ENCODE measurements at regions not wholly inside any gene's neighbourhood (a gene's known extent, or its start where the extent isn't known, plus 50 kb on each side); places are given as distances from the start of the nearest gene placed in this dataset.

DNA sequence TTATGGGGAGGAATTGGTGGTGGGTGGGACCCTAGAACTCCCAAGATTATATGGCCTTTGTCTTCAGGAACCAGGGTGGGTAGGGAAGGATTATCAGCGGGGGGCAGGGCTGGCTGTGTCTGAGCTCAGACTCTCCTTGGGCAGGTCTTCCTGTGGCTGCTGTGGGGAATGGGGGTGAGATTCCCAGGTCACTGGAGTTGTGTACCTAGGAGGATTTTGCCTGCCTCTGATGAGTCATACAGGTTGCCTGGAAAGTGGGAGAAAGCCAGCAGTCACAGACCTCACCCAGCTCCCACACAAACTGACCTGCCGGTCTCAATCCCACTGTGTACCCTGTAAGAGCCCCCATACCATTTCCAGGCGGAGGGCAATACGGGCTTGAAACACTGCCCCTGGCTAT, 209.9 kb upstream of the CNTN3 start:
- TF ChIP-seq SIN3A (IDR thresholded peaks at IDR 0.05; ENCODE audit: borderline replicate concordance, insufficient read depth, low read depth, low read length) (no peak), POLR2AphosphoS5 (IDR thresholded peaks at IDR 0.05; ENCODE audit: low read depth, low read length) (no peak), CTCF (IDR thresholded peaks at IDR 0.05) (no peak)
- Histone ChIP-seq H3K27ac (ENCODE audit: low read length) (no peak overlapping the region), H3K9me3 (ENCODE audit: control insufficient read depth, insufficient read depth, low read depth, low read length) (no peaks in the 10 kb centered on the region), H3K27me3 (ENCODE audit: control insufficient read depth, insufficient read depth, low read length) (no peaks in the 10 kb centered on the region), H3K4me3 (ENCODE audit: low read depth in 2 of 2, low read length in 2 of 2) (no peak overlapping the region), H3K36me3 (ENCODE audit: control insufficient read depth, insufficient read depth, low read length) (no peaks in the 10 kb centered on the region), H3K4me1 (ENCODE audit: control insufficient read depth, insufficient read depth, low read length) (no peaks in the 10 kb centered on the region)
- DNase-seq (ENCODE audit: low read depth, low spot score) (no peak), ATAC-seq (no peak)
- CTCF ChIA-PET, result no interaction called here
- in situ Hi-C loops (cut with HindIII; ENCODE audit: low pct_unique_long_range_greater_than_20kb, low sequenced_read_pairs), result no loop called here
- intact Hi-C loops (cut with micrococcal nuclease; ENCODE audit: unreplicated experiment), result no loop called here
- POLR2A ChIA-PET, result no interaction called here
- BruUV-seq (replicated peaks), result no TSS peak

- Histone ChIP-seq H3K36me3 (ENCODE audit: control insufficient read depth, insufficient read depth, low read length) (no peaks in the 10 kb centered on the region), H3K4me3 (ENCODE audit: low read depth in 2 of 2, low read length in 2 of 2) (no peak overlapping the region), H3K27me3 (ENCODE audit: control insufficient read depth, insufficient read depth, low read length) (no peaks in the 10 kb centered on the region), H3K4me1 (ENCODE audit: control insufficient read depth, insufficient read depth, low read length) (no peaks in the 10 kb centered on the region), H3K9me3 (ENCODE audit: control insufficient read depth, insufficient read depth, low read depth, low read length) (no peaks in the 10 kb centered on the region), H3K27ac (ENCODE audit: low read length) (no peak overlapping the region)
- no peak for ATAC-seq
- no TSS peak for BruUV-seq (replicated peaks)
- no peak for TF ChIP-seq CTCF (IDR thresholded peaks at IDR 0.05)
- TF ChIP-seq SIN3A (IDR thresholded peaks at IDR 0.05; ENCODE audit: borderline replicate concordance, insufficient read depth, low read depth, low read length), result no peak
- TF ChIP-seq, protein P1, sequence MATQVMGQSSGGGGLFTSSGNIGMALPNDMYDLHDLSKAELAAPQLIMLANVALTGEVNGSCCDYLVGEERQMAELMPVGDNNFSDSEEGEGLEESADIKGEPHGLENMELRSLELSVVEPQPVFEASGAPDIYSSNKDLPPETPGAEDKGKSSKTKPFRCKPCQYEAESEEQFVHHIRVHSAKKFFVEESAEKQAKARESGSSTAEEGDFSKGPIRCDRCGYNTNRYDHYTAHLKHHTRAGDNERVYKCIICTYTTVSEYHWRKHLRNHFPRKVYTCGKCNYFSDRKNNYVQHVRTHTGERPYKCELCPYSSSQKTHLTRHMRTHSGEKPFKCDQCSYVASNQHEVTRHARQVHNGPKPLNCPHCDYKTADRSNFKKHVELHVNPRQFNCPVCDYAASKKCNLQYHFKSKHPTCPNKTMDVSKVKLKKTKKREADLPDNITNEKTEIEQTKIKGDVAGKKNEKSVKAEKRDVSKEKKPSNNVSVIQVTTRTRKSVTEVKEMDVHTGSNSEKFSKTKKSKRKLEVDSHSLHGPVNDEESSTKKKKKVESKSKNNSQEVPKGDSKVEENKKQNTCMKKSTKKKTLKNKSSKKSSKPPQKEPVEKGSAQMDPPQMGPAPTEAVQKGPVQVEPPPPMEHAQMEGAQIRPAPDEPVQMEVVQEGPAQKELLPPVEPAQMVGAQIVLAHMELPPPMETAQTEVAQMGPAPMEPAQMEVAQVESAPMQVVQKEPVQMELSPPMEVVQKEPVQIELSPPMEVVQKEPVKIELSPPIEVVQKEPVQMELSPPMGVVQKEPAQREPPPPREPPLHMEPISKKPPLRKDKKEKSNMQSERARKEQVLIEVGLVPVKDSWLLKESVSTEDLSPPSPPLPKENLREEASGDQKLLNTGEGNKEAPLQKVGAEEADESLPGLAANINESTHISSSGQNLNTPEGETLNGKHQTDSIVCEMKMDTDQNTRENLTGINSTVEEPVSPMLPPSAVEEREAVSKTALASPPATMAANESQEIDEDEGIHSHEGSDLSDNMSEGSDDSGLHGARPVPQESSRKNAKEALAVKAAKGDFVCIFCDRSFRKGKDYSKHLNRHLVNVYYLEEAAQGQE (IDR thresholded peaks at IDR 0.05; ENCODE audit: insufficient read depth in 1 of 2, low read depth in 2 of 2, low read length in 1 of 2), result no peak
- TF ChIP-seq POLR2AphosphoS5 (IDR thresholded peaks at IDR 0.05; ENCODE audit: low read depth, low read length), result no peak
- TF ChIP-seq TCF7L2 (IDR thresholded peaks at IDR 0.05; ENCODE audit: low read depth, low read length), result no peak
- POLR2A ChIA-PET, result no interaction called here
- CTCF ChIA-PET, result no interaction called here
- no peak for DNase-seq (ENCODE audit: low read depth, low spot score)
- intact Hi-C loops (cut with micrococcal nuclease; ENCODE audit: unreplicated experiment), result no loop called here
- in situ Hi-C loops (cut with HindIII; ENCODE audit: low pct_unique_long_range_greater_than_20kb, low sequenced_read_pairs), result no loop called here
Measured at GRCh38 chr3:74814181-74814580, 199.7 kb upstream of the CNTN3 start.

DNA sequence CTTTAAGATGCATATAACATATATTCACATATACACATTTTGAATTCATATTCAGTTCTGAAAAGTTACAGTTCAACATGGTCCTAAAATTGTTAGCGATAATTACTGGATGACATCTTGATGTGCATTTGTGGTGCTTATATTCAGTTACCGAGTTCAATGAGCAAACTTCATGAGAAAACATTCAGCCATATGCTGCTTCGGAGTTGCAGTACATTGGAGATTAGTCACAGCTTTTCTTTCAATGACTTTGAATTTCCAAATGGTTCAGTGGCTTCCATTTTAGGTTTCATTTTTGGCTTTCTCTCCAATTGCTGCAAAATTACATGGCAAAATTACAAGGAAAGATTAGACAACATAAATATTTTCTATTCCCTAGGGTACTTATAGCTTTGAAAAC, 198.3 kb upstream of the CNTN3 start:
- TF ChIP-seq, protein P1 (IDR thresholded peaks at IDR 0.05; ENCODE audit: insufficient read depth in 1 of 2, low read depth in 2 of 2, low read length in 1 of 2), result no peak
- no peak for TF ChIP-seq TCF7L2 (IDR thresholded peaks at IDR 0.05; ENCODE audit: low read depth, low read length)
- Histone ChIP-seq H3K36me3 (ENCODE audit: control insufficient read depth, insufficient read depth, low read length) (no peaks in the 10 kb centered on the region), H3K27me3 (ENCODE audit: control insufficient read depth, insufficient read depth, low read length) (no peaks in the 10 kb centered on the region), H3K27ac (ENCODE audit: low read length) (no peak overlapping the region), H3K4me3 (ENCODE audit: low read depth in 2 of 2, low read length in 2 of 2) (no peak overlapping the region), H3K9me3 (ENCODE audit: control insufficient read depth, insufficient read depth, low read depth, low read length) (no peaks in the 10 kb centered on the region), H3K4me1 (ENCODE audit: control insufficient read depth, insufficient read depth, low read length) (no peaks in the 10 kb centered on the region)
- intact Hi-C loops (cut with micrococcal nuclease; ENCODE audit: unreplicated experiment), result no loop called here
- POLR2A ChIA-PET, result no interaction called here
- no TSS peak for BruUV-seq (replicated peaks)
- ATAC-seq (no peak), DNase-seq (ENCODE audit: low read depth, low spot score) (no peak)
- in situ Hi-C loops (cut with HindIII; ENCODE audit: low pct_unique_long_range_greater_than_20kb, low sequenced_read_pairs), result no loop called here
- CTCF ChIA-PET, result no interaction called here

All from Panc1 (cell line).